GM12864 (cell line): ENCODE measurements at regions not wholly inside any gene's neighbourhood (a gene's known extent, or its start where the extent isn't known, plus 50 kb on each side); places are given as distances from the start of the nearest gene placed in this dataset.
"Not testable (repeated sequence)": the region's sequence is repeated elsewhere in the genome, so short reads cannot be mapped to it uniquely, and the experiment has no call there.

Experiments
- DNase-seq: peaks from one replicate; pipeline ENCODE4 v3.0.0-alpha.2; 2011; ENCODE audit warnings: low read depth
- H3K4me3 ChIP-seq: 2 replicates; pipeline ENCODE4 v1.5.1; 2011; ENCODE audit warnings: mild to moderate bottlenecking, low read depth, low read length, control low read depth
- TF ChIP-seq, protein P1 (sequence below): IDR thresholded peaks from 2 replicates; pipeline ENCODE4 v1.5.1; 2011; ENCODE audit warnings: low read depth, mild to moderate bottlenecking, moderate library complexity, low read length, control low read depth, inconsistent platforms; ENCODE audit errors: missing control alignments

DNA sequence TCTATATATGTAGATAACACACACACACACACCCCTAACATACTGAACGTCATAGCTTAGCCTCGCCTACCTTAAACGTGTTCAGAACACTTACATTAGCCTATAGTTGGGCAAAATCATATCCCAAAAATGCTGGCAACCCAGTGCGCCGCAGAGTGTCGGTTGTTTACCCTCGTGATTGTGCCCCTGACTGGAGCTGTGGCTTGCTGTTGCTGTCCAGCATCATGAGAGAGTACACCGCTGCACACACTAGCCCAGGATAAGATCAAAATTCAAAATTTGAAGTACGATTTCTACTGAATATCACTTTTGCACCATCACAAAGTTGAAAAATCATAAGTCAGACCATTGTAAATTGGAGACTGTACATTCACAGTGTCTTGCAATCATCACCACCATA, 73.1 kb upstream of the COG2 start:
- TF ChIP-seq, protein P1, sequence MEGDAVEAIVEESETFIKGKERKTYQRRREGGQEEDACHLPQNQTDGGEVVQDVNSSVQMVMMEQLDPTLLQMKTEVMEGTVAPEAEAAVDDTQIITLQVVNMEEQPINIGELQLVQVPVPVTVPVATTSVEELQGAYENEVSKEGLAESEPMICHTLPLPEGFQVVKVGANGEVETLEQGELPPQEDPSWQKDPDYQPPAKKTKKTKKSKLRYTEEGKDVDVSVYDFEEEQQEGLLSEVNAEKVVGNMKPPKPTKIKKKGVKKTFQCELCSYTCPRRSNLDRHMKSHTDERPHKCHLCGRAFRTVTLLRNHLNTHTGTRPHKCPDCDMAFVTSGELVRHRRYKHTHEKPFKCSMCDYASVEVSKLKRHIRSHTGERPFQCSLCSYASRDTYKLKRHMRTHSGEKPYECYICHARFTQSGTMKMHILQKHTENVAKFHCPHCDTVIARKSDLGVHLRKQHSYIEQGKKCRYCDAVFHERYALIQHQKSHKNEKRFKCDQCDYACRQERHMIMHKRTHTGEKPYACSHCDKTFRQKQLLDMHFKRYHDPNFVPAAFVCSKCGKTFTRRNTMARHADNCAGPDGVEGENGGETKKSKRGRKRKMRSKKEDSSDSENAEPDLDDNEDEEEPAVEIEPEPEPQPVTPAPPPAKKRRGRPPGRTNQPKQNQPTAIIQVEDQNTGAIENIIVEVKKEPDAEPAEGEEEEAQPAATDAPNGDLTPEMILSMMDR = no peak
- no peak overlapping the region for H3K4me3 ChIP-seq
- no peak for DNase-seq

DNA sequence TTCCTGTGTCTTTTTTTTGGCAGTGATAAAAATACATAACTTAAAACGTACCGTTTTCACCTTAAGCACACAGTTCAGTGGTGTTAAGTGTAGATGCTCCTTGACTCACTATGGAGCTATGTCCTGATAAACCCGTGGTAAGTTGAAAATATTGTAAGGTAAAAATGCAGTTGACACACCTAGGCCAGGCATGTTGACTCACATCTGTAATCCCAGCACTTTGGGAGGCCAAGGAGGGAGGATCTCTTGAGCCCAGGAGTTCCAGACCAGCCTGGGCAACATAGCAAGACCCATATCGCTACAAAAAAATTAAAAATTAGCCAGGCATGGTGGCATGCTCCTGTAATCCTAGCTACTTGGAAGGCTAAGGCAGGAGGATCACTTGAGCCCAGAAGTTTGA, 73.6 kb upstream of the COG2 start:
- TF ChIP-seq, protein P1 = no peak
- no peak overlapping the region for H3K4me3 ChIP-seq
- DNase-seq = no peak

DNA sequence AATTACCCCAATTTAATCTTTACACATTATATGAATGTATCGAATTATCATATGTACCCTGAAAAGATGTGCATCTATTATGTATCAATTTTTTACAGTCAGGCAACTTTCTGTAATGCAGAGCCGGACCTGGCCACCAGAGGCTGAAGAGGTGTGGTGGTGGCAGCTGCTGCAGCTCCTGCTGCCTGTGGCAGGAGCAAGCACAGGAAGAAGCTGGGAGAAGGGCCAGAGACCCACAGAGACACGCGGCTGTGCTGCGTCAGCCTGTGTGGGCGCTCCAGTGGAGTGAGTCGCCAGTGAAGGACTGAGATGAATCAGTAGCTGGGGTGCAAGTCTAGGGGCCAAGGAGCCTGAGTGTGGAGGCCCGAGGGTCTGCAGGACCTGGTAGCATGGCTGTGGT, 74.3 kb upstream of the COG2 start:
- H3K4me3 ChIP-seq = no peak overlapping the region
- DNase-seq = no peak
- TF ChIP-seq, protein P1 = peak; percentile 50

DNA sequence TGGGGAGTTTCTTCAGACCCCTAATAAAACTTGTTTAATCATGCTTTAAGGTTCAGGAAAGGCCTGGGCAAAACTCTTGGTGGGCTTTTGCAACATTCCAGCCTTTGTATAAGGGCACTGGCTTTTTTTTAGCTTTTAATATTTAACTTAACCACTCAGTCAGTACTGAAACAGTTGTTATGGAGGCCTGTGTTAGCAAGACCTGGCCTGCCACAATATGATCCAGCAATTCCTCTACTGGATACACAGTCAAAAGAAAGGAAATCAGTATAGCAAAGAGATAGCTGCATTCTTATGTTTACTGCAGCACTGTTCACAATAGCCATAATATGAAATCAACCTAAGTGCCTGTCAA, 75.1 kb upstream of the COG2 start:
- TF ChIP-seq, protein P1 = no peak
- H3K4me3 ChIP-seq = no peak overlapping the region
- no peak for DNase-seq

DNA sequence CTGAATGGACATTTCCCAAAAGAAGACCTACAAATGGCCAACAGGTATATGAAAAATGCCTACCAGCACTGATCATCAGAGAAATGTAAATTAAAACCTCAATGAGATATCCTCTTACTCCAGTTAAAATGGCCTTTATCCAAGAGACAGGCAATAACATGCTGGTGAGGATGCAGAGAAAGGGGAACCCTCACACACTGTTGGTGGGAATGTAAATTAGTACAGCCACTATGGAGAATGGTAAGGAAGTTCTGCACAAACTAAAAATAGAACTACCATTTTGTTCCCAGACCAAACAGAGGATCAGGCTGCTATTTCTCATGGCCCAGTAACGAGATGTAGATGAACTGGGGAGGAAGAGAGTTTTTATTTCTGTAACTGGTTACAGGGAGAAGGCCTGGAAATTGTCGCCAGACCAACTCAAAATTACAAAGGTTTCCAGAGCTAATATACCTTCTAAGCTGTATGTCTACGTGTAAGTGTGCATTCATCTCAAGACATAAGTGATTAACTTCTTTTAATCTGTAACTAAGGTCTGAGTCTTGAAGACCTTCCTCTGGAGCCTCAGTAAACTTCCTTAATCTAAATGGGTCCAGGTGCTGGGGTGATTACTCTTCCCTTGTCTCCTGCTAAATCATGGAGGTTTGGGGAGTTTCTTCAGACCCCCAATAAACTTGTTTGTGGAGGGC, 75.6 kb upstream of the COG2 start:
- DNase-seq, H3K4me3 ChIP-seq: not testable (repeated sequence)

DNA sequence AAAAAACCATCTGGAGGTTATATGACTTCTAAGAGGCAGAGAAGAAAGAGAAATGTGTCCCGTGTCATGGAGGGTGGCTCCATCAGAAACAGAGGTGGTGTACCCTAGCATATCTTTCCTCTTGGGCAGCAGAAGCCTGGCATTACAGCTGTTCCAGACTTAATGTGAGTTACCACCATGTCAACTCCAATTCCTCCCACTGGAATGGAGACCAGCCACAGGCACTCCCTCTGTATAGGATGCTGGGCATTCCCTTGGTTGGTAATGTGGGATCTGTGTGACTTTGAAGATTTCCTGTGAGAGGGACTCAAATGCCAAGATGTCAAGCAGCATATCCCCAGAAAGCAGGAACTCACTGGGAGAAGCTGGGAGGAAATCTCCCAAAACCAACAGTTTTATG, 77.1 kb upstream of the COG2 start:
- no peak for DNase-seq
- TF ChIP-seq, protein P1 = no peak
- no peak overlapping the region for H3K4me3 ChIP-seq

DNA sequence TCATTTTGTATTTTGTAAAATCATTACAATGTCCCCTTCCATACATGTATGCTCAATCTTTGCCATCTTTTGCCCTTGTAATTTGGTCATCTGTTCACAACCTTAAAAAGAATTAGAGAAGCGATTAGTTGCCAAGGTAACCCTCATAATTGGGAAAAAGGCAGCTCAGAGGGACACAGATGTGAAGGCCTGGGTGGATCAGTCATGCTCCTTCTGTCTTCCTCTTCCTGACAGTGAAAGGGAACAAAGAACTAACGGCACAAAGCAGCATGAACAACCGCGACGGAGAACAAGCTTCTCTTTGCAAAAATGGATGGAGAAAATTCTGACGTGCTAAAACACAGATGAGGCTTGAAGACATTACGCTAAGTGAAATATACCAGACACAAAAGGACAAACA, 78.7 kb upstream of the COG2 start:
- TF ChIP-seq, protein P1 = no peak
- no peak overlapping the region for H3K4me3 ChIP-seq
- no peak for DNase-seq

DNA sequence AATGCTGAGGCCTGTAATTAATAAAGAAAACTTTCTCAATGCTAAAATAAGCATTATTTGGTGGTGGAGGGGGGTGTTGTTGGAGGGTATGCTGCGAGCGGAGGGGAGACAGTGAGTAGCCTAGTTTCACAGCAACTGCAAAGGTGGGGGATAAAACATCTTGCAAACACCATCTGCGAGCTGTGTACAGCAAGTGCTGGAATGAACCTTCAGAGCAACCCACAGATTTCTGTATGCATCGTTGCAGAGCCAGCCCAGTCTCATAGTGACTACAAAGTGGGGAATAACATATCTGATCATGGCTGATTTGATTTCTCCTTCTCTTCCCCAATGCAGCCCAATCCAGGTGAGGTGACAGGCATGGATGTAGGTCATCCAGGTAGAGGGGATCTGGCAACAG, 80.7 kb upstream of the COG2 start:
- DNase-seq = no peak
- H3K4me3 ChIP-seq = no peak overlapping the region
- TF ChIP-seq, protein P1 = no peak
